GM12865 (cell line): ENCODE measurements at regions not wholly inside any gene's neighbourhood (a gene's known extent, or its start where the extent isn't known, plus 50 kb on each side); places are given as distances from the start of the nearest gene placed in this dataset.
A peak's percentile ranks its signal among the peaks of the same experiment; 100 is the strongest.

Experiments used
- DNase-seq: peaks from one replicate; pipeline ENCODE4 v3.0.0; 2010; ENCODE audit warnings: low read depth
- H3K4me3 ChIP-seq: 2 replicates; pipeline ENCODE4 v1.5.1; 2011; ENCODE audit warnings: mild to moderate bottlenecking, low read depth, low read length, control low read depth
- CTCF ChIP-seq: IDR thresholded peaks from 2 replicates; pipeline ENCODE4 v1.5.1; 2011; ENCODE audit warnings: low read length, control low read depth, low read depth, inconsistent platforms; ENCODE audit not compliant: insufficient read depth; ENCODE audit errors: missing control alignments

- H3K4me3 ChIP-seq: no peak overlapping the region
- no peak for DNase-seq
- TF ChIP-seq CTCF: no peak
Measured at GRCh38 chr1:222346955-222347354, 200.9 kb downstream of the HHIPL2 start.

- H3K4me3 ChIP-seq: no peak overlapping the region
- TF ChIP-seq CTCF: no peak
- DNase-seq: no peak
Measured at GRCh38 chr1:222339376-222339947, 208.4 kb downstream of the HHIPL2 start.

- no peak overlapping the region for H3K4me3 ChIP-seq
- no peak for TF ChIP-seq CTCF
- no peak for DNase-seq
Measured at GRCh38 chr1:222335586-222335985, 212.3 kb downstream of the HHIPL2 start.

GRCh38 chr1:222334026-222334680, 213.8 kb downstream of the HHIPL2 start:
- H3K4me3 ChIP-seq: no peak overlapping the region
- no peak for TF ChIP-seq CTCF
- peak; percentile 1 for DNase-seq

GRCh38 chr1:222331765-222332164, 216.1 kb downstream of the HHIPL2 start:
- DNase-seq: no peak
- H3K4me3 ChIP-seq: no peak overlapping the region
- no peak for TF ChIP-seq CTCF

GRCh38 chr1:222331340-222331739, 216.6 kb downstream of the HHIPL2 start:
- no peak for TF ChIP-seq CTCF
- no peak overlapping the region for H3K4me3 ChIP-seq
- DNase-seq: no peak
